ENCODE measurements at regions not wholly inside any gene's neighbourhood (a gene's known extent, or its start where the extent isn't known, plus 50 kb on each side); places are given as distances from the start of the nearest gene placed in this dataset.

GRCh38 chr2:221924576-221924975 lies 352.5 kb upstream of the EPHA4 start:
- no peak for TF ChIP-seq TEAD4 (IDR thresholded peaks at IDR 0.05)
- no peak for TF ChIP-seq REST (IDR thresholded peaks at IDR 0.05; ENCODE audit: low read depth)
- TF ChIP-seq RAD21 (IDR thresholded peaks at IDR 0.05; ENCODE audit: low read depth) = no peak
- TF ChIP-seq EGR1 (IDR thresholded peaks at IDR 0.05) = no peak
- no peak for TF ChIP-seq MAX (IDR thresholded peaks at IDR 0.05)

Measured in Ishikawa (cell line).